SK-N-SH (cell line): ENCODE measurements at regions not wholly inside any gene's neighbourhood (a gene's known extent, or its start where the extent isn't known, plus 50 kb on each side); places are given as distances from the start of the nearest gene placed in this dataset.
"Not testable (repeated sequence)": the region's sequence is repeated elsewhere in the genome, so short reads cannot be mapped to it uniquely, and the experiment has no call there.

Source experiments
- CTCF ChIA-PET: fragments of 300-600, 350-600 bp; formaldehyde crosslinking; extraction: SDS; loops from one replicate; lab custom pipeline; 2021; lab: Yijun Ruan, JAX
- POLR2A ChIA-PET: fragments of 350-600 bp; sonication (Branson Sonifier 250); formaldehyde crosslinking; extraction: SDS; loops from one replicate; lab custom pipeline; 2020; ENCODE audit warnings: antibody characterized with exemption, inconsistent platforms; lab: Yijun Ruan, JAX
- DNase-seq: peaks from one replicate; pipeline ENCODE4 v3.0.0; 2012
- H2AFZ ChIP-seq: fragments of 200-600 bp; sonication (generic); 2 replicates; pipeline ENCODE4 v1.8.1; 2016; ENCODE audit warnings: antibody characterized with exemption, mild to moderate bottlenecking, low read depth
- H3F3A ChIP-seq: fragments of 200-600 bp; sonication (generic); replicated peaks from 2 replicates; pipeline ENCODE3; 2016; ENCODE audit warnings: antibody characterized with exemption, mild to moderate bottlenecking; ENCODE audit not compliant: insufficient read depth
- H3K27ac ChIP-seq, 2 experiments: fragments of 200-500 bp in 1 of 2; fragments of 200-600 bp in 1 of 2; sonication (Bioruptor generic) in 1 of 2; sonication (generic), shearing (Covaris generic) in 1 of 2; 2 replicates each; pipeline versions ENCODE4 v1.5.1 to v1.6.1; 2014 to 2016; ENCODE audit warnings: low read depth in 2 of 2, inconsistent platforms in 1 of 2, low read length in 1 of 2, mild to moderate bottlenecking in 1 of 2, mixed read lengths in 1 of 2
- H3K27me3 ChIP-seq: fragments of 200-600 bp; sonication (generic), shearing (Covaris generic); 2 replicates; pipeline ENCODE4 v1.6.1; 2016; ENCODE audit warnings: mixed run types; ENCODE audit not compliant: insufficient read depth
- H3K36me3 ChIP-seq, 2 experiments: fragments of 200-500 bp in 1 of 2; fragments of 200-600 bp in 1 of 2; sonication (Bioruptor generic) in 1 of 2; sonication (generic) in 1 of 2; replicated peaks in 1 of 2; 2 replicates each; pipeline versions ENCODE3 to v1.5.1; 2014 to 2016; ENCODE audit warnings: low read length in 1 of 2, mild to moderate bottlenecking in 1 of 2; ENCODE audit not compliant: insufficient read depth in 2 of 2, control insufficient read depth in 1 of 2
- H3K4me1 ChIP-seq, 2 experiments: fragments of 200-500 bp in 1 of 2; fragments of 200-600 bp in 1 of 2; sonication (Bioruptor generic) in 1 of 2; sonication (generic), shearing (Covaris generic) in 1 of 2; 2 replicates each; pipeline versions ENCODE4 v1.5.1 to v1.6.1; 2014 to 2016; ENCODE audit warnings: low read depth in 1 of 2, low read length in 1 of 2, mixed run types in 1 of 2; ENCODE audit not compliant: insufficient read depth in 2 of 2, control insufficient read depth in 1 of 2
- H3K4me2 ChIP-seq: fragments of 200-600 bp; sonication (generic), shearing (Covaris generic); 2 replicates; pipeline ENCODE4 v1.6.1; 2017; ENCODE audit warnings: mixed run types
- H3K4me3 ChIP-seq, 2 experiments: fragments of 200-500 bp in 1 of 2; fragments of 200-600 bp in 1 of 2; sonication (Bioruptor generic) in 1 of 2; sonication (generic), shearing (Covaris generic) in 1 of 2; 2 replicates each; pipeline versions ENCODE4 v1.5.1 to v1.8.1; 2014 to 2016; ENCODE audit warnings: low read depth in 2 of 2, inconsistent platforms in 1 of 2, low read length in 1 of 2, mild to moderate bottlenecking in 1 of 2, mixed read lengths in 1 of 2, moderate library complexity in 1 of 2
- H3K79me2 ChIP-seq: fragments of 200-600 bp; sonication (generic); 2 replicates; pipeline ENCODE4 v1.8.1; 2017; ENCODE audit warnings: mild to moderate bottlenecking; ENCODE audit not compliant: insufficient read depth
- H3K9ac ChIP-seq: fragments of 200-600 bp; sonication (generic); 2 replicates; pipeline ENCODE4 v1.6.1; 2017; ENCODE audit warnings: mixed run types
- H3K9me2 ChIP-seq: fragments of 200-600 bp; sonication (generic); 2 replicates; pipeline ENCODE4 v1.6.1; 2017; ENCODE audit warnings: mixed run types
- H3K9me3 ChIP-seq: fragments of 200-600 bp; sonication (generic); 2 replicates; pipeline ENCODE4 v1.6.1; 2017; ENCODE audit warnings: mixed run types, mild to moderate bottlenecking, moderate library complexity
- H4K20me1 ChIP-seq: fragments of 200-600 bp; sonication (generic); 2 replicates; pipeline ENCODE4 v1.6.1; 2017; ENCODE audit warnings: mild to moderate bottlenecking, mixed run types; ENCODE audit not compliant: insufficient read depth
- EP300 ChIP-seq, 2 experiments: IDR thresholded peaks; 2 replicates each; pipeline versions ENCODE4 v1.4.0 to v1.6.1; 2012; ENCODE audit warnings: borderline replicate concordance in 1 of 2, low read depth in 1 of 2, low read length in 1 of 2
- FOXM1 ChIP-seq: IDR thresholded peaks from 2 replicates; pipeline ENCODE4 v1.4.0; 2012; ENCODE audit warnings: low read depth, mild to moderate bottlenecking
- GATA2 ChIP-seq: sonication (generic); formaldehyde crosslinking; IDR thresholded peaks from 2 replicates; pipeline ENCODE4 v1.5.0; 2020; ENCODE audit warnings: mild to moderate bottlenecking, missing genetic modification reagents
- MEF2A ChIP-seq: IDR thresholded peaks from 2 replicates; pipeline ENCODE4 v1.4.0; 2012; ENCODE audit warnings: low read depth, borderline replicate concordance
- MXI1 ChIP-seq: IDR thresholded peaks from 2 replicates; pipeline ENCODE4 v1.6.1; 2012; ENCODE audit warnings: mild to moderate bottlenecking, low read depth, low read length, improper control_type of control experiment
- NRF1 ChIP-seq: IDR thresholded peaks from 2 replicates; pipeline ENCODE4 v1.6.1; 2012; ENCODE audit warnings: low read depth, mild to moderate bottlenecking, low read length
- POLR2AphosphoS5 ChIP-seq: IDR thresholded peaks from 2 replicates; pipeline ENCODE4 v1.6.1; 2012; ENCODE audit warnings: low read depth, low read length
- RXRA ChIP-seq: IDR thresholded peaks from 2 replicates; pipeline ENCODE4 v1.4.0; 2012; ENCODE audit warnings: low read depth, mild to moderate bottlenecking, borderline replicate concordance
- WGBS: methylation state at CpG from one replicate; pipeline ENCODE4 v1.1.6; 2017; ENCODE audit warnings: low lambda C conversion rate; 5-methylcytosine and 5-hydroxymethylcytosine counted together
- TF ChIP-seq, protein P1 (sequence below): IDR thresholded peaks from 2 replicates; pipeline ENCODE4 v1.4.0; 2012; ENCODE audit warnings: low read depth, borderline replicate concordance
- TF ChIP-seq, protein P2 (sequence below): IDR thresholded peaks from 2 replicates; pipeline ENCODE4 v1.6.1; 2012; ENCODE audit warnings: mild to moderate bottlenecking, low read depth, low read length, moderate library complexity
- TF ChIP-seq, protein P3 (sequence below): IDR thresholded peaks from 2 replicates; pipeline ENCODE4 v1.4.0; 2012; ENCODE audit warnings: low read depth

DNA sequence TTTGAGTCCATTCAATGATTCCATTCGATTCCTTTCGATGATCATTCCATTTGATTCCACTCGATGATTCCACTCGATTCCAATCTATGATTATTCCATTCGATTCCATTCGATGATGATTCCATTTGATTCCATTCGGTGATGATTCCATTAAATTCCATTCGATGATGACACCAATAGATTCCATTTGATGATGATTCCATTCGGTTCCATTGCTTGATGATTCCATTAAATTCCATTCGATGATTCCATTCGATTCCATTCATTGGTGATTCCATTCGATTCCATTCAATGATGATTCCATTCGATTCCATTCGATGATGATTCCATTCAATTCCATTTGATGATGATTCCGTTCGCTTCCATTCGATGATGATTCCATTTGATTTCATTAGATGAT, 1104.1 kb downstream of the RPIA start:
- H3K4me2 ChIP-seq, H3K9me2 ChIP-seq, H3K4me3 ChIP-seq, H3K27me3 ChIP-seq, H3F3A ChIP-seq, H3K27ac ChIP-seq, H3K9ac ChIP-seq, CTCF ChIA-PET, H2AFZ ChIP-seq, H3K79me2 ChIP-seq, H3K4me1 ChIP-seq, DNase-seq, H4K20me1 ChIP-seq, H3K9me3 ChIP-seq, POLR2A ChIA-PET, H3K36me3 ChIP-seq: not testable (repeated sequence)
- WGBS: 14% methylated on average over 17 of the region's 17 CpGs

DNA sequence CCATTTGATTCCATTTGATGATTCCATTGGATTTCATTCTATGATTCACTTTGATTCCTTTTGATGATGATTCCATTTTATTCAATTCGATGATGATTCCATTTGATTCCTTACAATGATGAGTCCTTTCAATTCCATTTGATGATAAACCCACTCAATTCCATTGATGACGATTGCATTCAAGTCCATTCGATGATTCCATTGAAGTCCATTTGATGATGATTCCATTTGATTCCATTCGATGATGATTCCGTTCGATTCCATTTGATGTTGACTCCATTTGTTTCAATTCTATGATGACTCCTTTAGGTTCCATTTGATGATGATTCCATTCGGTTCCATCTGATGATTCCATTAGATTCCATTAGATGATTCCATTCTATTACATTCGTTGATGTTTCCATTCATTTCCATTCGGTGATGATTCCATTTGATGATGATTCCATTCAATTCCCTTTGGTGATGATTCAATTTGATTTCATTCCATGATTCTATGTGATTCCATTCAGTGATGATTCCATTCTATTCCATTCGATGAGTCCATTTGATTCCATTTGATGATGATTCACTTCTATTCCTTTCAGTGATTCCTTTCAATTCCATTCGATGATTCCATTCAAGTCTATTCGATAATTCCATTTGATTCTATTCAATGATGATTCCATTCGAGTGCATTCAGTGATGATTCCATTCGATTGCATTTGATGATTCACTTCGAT, 1106.0 kb downstream of the RPIA start:
- POLR2A ChIA-PET: no interaction called here

DNA sequence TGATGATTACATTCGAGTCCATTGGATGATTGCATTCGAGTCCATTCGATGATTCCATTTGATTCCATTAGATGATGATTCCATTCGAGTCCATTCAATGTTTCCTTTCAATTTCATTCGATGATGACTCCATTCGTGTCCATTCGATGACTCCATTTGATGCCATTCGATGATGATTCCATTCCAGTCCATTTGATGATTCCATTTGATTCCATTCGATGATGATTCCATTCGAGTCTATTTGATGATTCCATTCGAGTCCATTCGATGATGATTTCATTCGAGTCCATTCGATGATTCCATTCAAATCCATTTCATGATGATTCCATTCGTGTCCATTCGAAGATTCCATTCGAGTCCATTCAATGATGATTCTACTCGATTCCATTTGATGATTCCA, 1109.7 kb downstream of the RPIA start:
- H3K27ac ChIP-seq, CTCF ChIA-PET, H3K9ac ChIP-seq, H3K4me1 ChIP-seq, H3K4me2 ChIP-seq, H3K79me2 ChIP-seq, H3K9me2 ChIP-seq, POLR2A ChIA-PET, H4K20me1 ChIP-seq, H3K9me3 ChIP-seq, DNase-seq, H3K27me3 ChIP-seq, H3K4me3 ChIP-seq, H3F3A ChIP-seq, H2AFZ ChIP-seq, H3K36me3 ChIP-seq: not testable (repeated sequence)
- 2% methylated on average over 18 of the region's 18 CpGs for WGBS

More for the DNA sequence above, 1106.0 kb downstream of the RPIA start:
- Histone ChIP-seq H3K36me3 (no peaks in the 10 kb centered on the region), H2AFZ (no peak overlapping the region), H3F3A (no peaks in the 10 kb centered on the region), H3K9me2 (no peaks in the 10 kb centered on the region), H4K20me1 (no peaks in the 10 kb centered on the region), H3K27ac (no peak overlapping the region), H3K4me3 (no peak overlapping the region), H3K4me1 (no peaks in the 10 kb centered on the region), H3K9me3 (0 out of 2 replicates have a peak, but pooled peaks cover 9% of the 10 kb centered on the region), H3K9ac (no peak overlapping the region), H3K27me3 (no peaks in the 10 kb centered on the region), H3K79me2 (no peaks in the 10 kb centered on the region)
- CTCF ChIA-PET: no interaction called here
- DNase-seq: no peak
- TF ChIP-seq MXI1 (no peak), NRF1 (no peak), RXRA (no peak), MEF2A (no peak), EP300 (IDR thresholded peaks at IDR 0.05; ENCODE audit: borderline replicate concordance in 1 of 2, low read depth in 1 of 2, low read length in 1 of 2) (no peak), GATA2 (CRISPR knock-in tag) (no peak), FOXM1 (no peak), POLR2AphosphoS5 (no peak)
- TF ChIP-seq, protein P1, sequence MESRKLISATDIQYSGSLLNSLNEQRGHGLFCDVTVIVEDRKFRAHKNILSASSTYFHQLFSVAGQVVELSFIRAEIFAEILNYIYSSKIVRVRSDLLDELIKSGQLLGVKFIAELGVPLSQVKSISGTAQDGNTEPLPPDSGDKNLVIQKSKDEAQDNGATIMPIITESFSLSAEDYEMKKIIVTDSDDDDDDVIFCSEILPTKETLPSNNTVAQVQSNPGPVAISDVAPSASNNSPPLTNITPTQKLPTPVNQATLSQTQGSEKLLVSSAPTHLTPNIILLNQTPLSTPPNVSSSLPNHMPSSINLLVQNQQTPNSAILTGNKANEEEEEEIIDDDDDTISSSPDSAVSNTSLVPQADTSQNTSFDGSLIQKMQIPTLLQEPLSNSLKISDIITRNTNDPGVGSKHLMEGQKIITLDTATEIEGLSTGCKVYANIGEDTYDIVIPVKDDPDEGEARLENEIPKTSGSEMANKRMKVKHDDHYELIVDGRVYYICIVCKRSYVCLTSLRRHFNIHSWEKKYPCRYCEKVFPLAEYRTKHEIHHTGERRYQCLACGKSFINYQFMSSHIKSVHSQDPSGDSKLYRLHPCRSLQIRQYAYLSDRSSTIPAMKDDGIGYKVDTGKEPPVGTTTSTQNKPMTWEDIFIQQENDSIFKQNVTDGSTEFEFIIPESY: no peak
- TF ChIP-seq, protein P2, sequence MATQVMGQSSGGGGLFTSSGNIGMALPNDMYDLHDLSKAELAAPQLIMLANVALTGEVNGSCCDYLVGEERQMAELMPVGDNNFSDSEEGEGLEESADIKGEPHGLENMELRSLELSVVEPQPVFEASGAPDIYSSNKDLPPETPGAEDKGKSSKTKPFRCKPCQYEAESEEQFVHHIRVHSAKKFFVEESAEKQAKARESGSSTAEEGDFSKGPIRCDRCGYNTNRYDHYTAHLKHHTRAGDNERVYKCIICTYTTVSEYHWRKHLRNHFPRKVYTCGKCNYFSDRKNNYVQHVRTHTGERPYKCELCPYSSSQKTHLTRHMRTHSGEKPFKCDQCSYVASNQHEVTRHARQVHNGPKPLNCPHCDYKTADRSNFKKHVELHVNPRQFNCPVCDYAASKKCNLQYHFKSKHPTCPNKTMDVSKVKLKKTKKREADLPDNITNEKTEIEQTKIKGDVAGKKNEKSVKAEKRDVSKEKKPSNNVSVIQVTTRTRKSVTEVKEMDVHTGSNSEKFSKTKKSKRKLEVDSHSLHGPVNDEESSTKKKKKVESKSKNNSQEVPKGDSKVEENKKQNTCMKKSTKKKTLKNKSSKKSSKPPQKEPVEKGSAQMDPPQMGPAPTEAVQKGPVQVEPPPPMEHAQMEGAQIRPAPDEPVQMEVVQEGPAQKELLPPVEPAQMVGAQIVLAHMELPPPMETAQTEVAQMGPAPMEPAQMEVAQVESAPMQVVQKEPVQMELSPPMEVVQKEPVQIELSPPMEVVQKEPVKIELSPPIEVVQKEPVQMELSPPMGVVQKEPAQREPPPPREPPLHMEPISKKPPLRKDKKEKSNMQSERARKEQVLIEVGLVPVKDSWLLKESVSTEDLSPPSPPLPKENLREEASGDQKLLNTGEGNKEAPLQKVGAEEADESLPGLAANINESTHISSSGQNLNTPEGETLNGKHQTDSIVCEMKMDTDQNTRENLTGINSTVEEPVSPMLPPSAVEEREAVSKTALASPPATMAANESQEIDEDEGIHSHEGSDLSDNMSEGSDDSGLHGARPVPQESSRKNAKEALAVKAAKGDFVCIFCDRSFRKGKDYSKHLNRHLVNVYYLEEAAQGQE: no peak
- TF ChIP-seq, protein P3, sequence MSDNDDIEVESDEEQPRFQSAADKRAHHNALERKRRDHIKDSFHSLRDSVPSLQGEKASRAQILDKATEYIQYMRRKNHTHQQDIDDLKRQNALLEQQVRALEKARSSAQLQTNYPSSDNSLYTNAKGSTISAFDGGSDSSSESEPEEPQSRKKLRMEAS: no peak
- TF ChIP-seq, all 33 proteins: peak for 0
- WGBS: 7% methylated on average over 15 of the region's 15 CpGs
- no peak overlapping the region for H3K4me2 ChIP-seq

DNA sequence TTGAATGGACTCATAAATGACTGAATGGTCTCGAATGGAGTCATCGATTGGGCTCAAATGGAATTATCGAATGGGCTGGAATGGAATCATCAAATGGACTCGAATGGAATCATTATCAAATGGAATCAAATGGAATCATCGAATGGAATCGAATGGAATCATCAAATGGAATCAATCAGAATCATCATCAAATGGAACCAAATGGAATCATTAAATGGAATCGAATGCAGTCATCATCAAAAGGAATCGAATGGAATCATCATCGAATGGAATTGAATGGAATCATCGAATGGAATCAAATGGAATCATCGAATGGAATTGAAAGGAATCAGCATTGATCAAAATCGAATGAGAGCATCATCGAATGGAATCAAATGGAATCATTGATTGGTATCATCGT, 1114.9 kb downstream of the RPIA start:
- POLR2A ChIA-PET, H3K79me2 ChIP-seq, H3K9me2 ChIP-seq, CTCF ChIA-PET, H4K20me1 ChIP-seq, H3K27me3 ChIP-seq, H3K4me1 ChIP-seq, H2AFZ ChIP-seq, H3K27ac ChIP-seq, H3K4me3 ChIP-seq, DNase-seq, H3F3A ChIP-seq, H3K4me2 ChIP-seq, H3K36me3 ChIP-seq, H3K9me3 ChIP-seq, H3K9ac ChIP-seq: not testable (repeated sequence)
- WGBS: 3% methylated on average over 14 of the region's 14 CpGs
